DND-41 (cell line): ENCODE measurements at regions not wholly inside any gene's neighbourhood (a gene's known extent, or its start where the extent isn't known, plus 50 kb on each side); places are given as distances from the start of the nearest gene placed in this dataset.
A peak's percentile ranks its signal among the peaks of the same experiment; 100 is the strongest.

ENCODE experiments used
- ATAC-seq: fragments of 200-7000 bp; cut with Tn5 transposase; 3 replicates; pipeline ENCODE4 v1.9.1; 2021; ENCODE audit warnings: low read depth; ENCODE audit not compliant: insufficient read depth
- DNase-seq: peaks from one replicate; pipeline ENCODE4 v3.0.0-alpha.2; 2020
- H2AFZ ChIP-seq: 2 replicates; pipeline ENCODE4 v1.6.0; 2012; ENCODE audit warnings: low read depth, low read length
- H3K27ac ChIP-seq: 2 replicates; pipeline ENCODE4 v1.5.1; 2012; ENCODE audit warnings: low read length, inconsistent platforms
- H3K27me3 ChIP-seq: fragments of 200-600 bp; sonication (generic); 2 replicates; pipeline ENCODE4 v1.6.0; 2012; ENCODE audit warnings: low read length, mild to moderate bottlenecking, inconsistent platforms; ENCODE audit not compliant: insufficient read depth, poor library complexity
- H3K36me3 ChIP-seq: 2 replicates; pipeline ENCODE4 v1.5.1; 2012; ENCODE audit warnings: low read length, inconsistent platforms; ENCODE audit not compliant: insufficient read depth
- H3K4me1 ChIP-seq: 2 replicates; pipeline ENCODE4 v1.5.1; 2012; ENCODE audit warnings: mild to moderate bottlenecking, low read length; ENCODE audit not compliant: insufficient read depth
- H3K4me2 ChIP-seq: 2 replicates; pipeline ENCODE4 v1.6.0; 2012; ENCODE audit warnings: mild to moderate bottlenecking, moderate library complexity, low read length, inconsistent platforms; ENCODE audit not compliant: insufficient read depth
- H3K4me3 ChIP-seq, 2 experiments: fragments of 200-600 bp in 1 of 2; shearing (Covaris generic) in 1 of 2; 2 replicates each; pipeline ENCODE4 v1.5.1; 2012 to 2016; ENCODE audit warnings: inconsistent platforms in 2 of 2, low read length in 2 of 2, mild to moderate bottlenecking in 2 of 2, low read depth in 1 of 2, moderate library complexity in 1 of 2
- H3K79me2 ChIP-seq: 2 replicates; pipeline ENCODE4 v1.6.0; 2012; ENCODE audit warnings: low read length, inconsistent platforms; ENCODE audit not compliant: insufficient read depth
- H3K9ac ChIP-seq: 2 replicates; pipeline ENCODE4 v1.6.0; 2012; ENCODE audit warnings: low read depth, mild to moderate bottlenecking, inconsistent platforms, low read length, moderate library complexity
- H3K9me3 ChIP-seq: 2 replicates; pipeline ENCODE4 v1.5.1; 2012; ENCODE audit warnings: low read length, moderate library complexity, mild to moderate bottlenecking, inconsistent platforms; ENCODE audit not compliant: insufficient read depth, severe bottlenecking
- H4K20me1 ChIP-seq: 2 replicates; pipeline ENCODE4 v1.6.0; 2012; ENCODE audit warnings: low read length; ENCODE audit not compliant: insufficient read depth
- CTCF ChIP-seq: IDR thresholded peaks from 2 replicates; pipeline ENCODE4 v1.5.1; 2012; ENCODE audit warnings: borderline replicate concordance, low read length, moderate library complexity, mild to moderate bottlenecking; ENCODE audit not compliant: poor library complexity, severe bottlenecking; ENCODE audit errors: extremely low read depth
- EZH2 ChIP-seq: IDR thresholded peaks from 3 replicates; pipeline ENCODE4 v1.6.1; 2012; ENCODE audit warnings: borderline replicate concordance, low read depth, mild to moderate bottlenecking, moderate library complexity, low read length, inconsistent platforms; ENCODE audit not compliant: severe bottlenecking

GRCh38 chr3:65060904-65061303 is 373.1 kb upstream of the ADAMTS9 start:
- Histone ChIP-seq H3K27ac (no peak overlapping the region), H3K4me2 (no peak overlapping the region), H3K79me2 (no peaks in the 10 kb centered on the region), H3K9ac (no peak overlapping the region), H2AFZ (no peak overlapping the region), H3K4me1 (no peaks in the 10 kb centered on the region), H3K4me3 (no peak overlapping the region), H3K27me3 (no peaks in the 10 kb centered on the region), H3K9me3 (no peaks in the 10 kb centered on the region), H4K20me1 (no peaks in the 10 kb centered on the region), H3K36me3 (no peaks in the 10 kb centered on the region)
- no peak for TF ChIP-seq CTCF
- TF ChIP-seq EZH2: no peak
- no peak for ATAC-seq
- DNase-seq: no peak

GRCh38 chr3:65052101-65052500 is 364.3 kb upstream of the ADAMTS9 start:
- no peak overlapping the region for H3K27ac ChIP-seq
- no peaks in the 10 kb centered on the region for H4K20me1 ChIP-seq
- H3K4me2 ChIP-seq: no peak overlapping the region
- H3K9ac ChIP-seq: no peak overlapping the region
- H3K36me3 ChIP-seq: no peaks in the 10 kb centered on the region
- peak; percentile 88 for ATAC-seq
- no peak overlapping the region for H3K4me3 ChIP-seq
- no peaks in the 10 kb centered on the region for H3K79me2 ChIP-seq
- DNase-seq: peak; percentile 6
- no peak overlapping the region for H2AFZ ChIP-seq
- no peaks in the 10 kb centered on the region for H3K9me3 ChIP-seq
- no peak for TF ChIP-seq EZH2
- no peak for TF ChIP-seq CTCF
- no peaks in the 10 kb centered on the region for H3K4me1 ChIP-seq
- H3K27me3 ChIP-seq: no peaks in the 10 kb centered on the region

GRCh38 chr3:65048151-65048550 is 360.4 kb upstream of the ADAMTS9 start:
- H3K4me3 ChIP-seq: no peak overlapping the region
- H3K79me2 ChIP-seq: no peaks in the 10 kb centered on the region
- H3K4me1 ChIP-seq: no peaks in the 10 kb centered on the region
- DNase-seq: no peak
- no peak overlapping the region for H3K27ac ChIP-seq
- no peak for TF ChIP-seq CTCF
- TF ChIP-seq EZH2: no peak
- H3K9me3 ChIP-seq: no peaks in the 10 kb centered on the region
- no peak overlapping the region for H3K4me2 ChIP-seq
- H3K9ac ChIP-seq: no peak overlapping the region
- no peaks in the 10 kb centered on the region for H4K20me1 ChIP-seq
- H2AFZ ChIP-seq: no peak overlapping the region
- no peaks in the 10 kb centered on the region for H3K36me3 ChIP-seq
- no peaks in the 10 kb centered on the region for H3K27me3 ChIP-seq
- ATAC-seq: no peak

- Histone ChIP-seq H3K9ac (no peak overlapping the region), H3K36me3 (no peaks in the 10 kb centered on the region)
- TF ChIP-seq CTCF: no peak
- no peak for TF ChIP-seq EZH2
Measured at GRCh38 chr3:65045138-65045537, 357.3 kb upstream of the ADAMTS9 start.

More at GRCh38 chr3:65045138-65045537, 357.3 kb upstream of the ADAMTS9 start:
- Histone ChIP-seq H3K4me3 (no peak overlapping the region), H3K79me2 (no peaks in the 10 kb centered on the region), H4K20me1 (no peaks in the 10 kb centered on the region), H2AFZ (no peak overlapping the region), H3K27me3 (no peaks in the 10 kb centered on the region), H3K4me2 (no peak overlapping the region), H3K4me1 (no peaks in the 10 kb centered on the region), H3K9me3 (no peaks in the 10 kb centered on the region), H3K27ac (no peak overlapping the region)
- ATAC-seq (no peak), DNase-seq (no peak)
